GM12878 (cell line): ENCODE measurements at regions not wholly inside any gene's neighbourhood (a gene's known extent, or its start where the extent isn't known, plus 50 kb on each side); places are given as distances from the start of the nearest gene placed in this dataset.

ENCODE experiments used
- ATAC-seq: fragments of 200-7000 bp; cut with Tn5 transposase; 3 replicates; pipeline ENCODE4 v1.9.1; 2020; ENCODE audit warnings: mild to moderate bottlenecking, moderate library complexity
- BruUV-seq: library from RNA; stranded (reverse); fragments of 400-500 nt; replicated peaks from 2 replicates; lab custom pipeline; 2021; lab: Mats Ljungman, UMichigan
- CTCF ChIA-PET: fragments of 300-600 bp; sonication (Branson Sonifier 250); formaldehyde crosslinking; extraction: SDS; loops from one replicate; lab custom pipeline; 2021; ENCODE audit warnings: inconsistent platforms; lab: Yijun Ruan, JAX
- POLR2A ChIA-PET: fragments of 350-600 bp; formaldehyde crosslinking; extraction: SDS; loops from one replicate; lab custom pipeline; 2021; ENCODE audit warnings: inconsistent platforms; lab: Charles Lee
- RAD21 ChIA-PET: fragments of 300-600 bp; sonication (Branson Sonifier 250); formaldehyde crosslinking; loops from one replicate; lab custom pipeline; 2023; ENCODE audit warnings: antibody characterized with exemption; ENCODE audit not compliant: unreplicated experiment; lab: Charles Lee
- SMC1A ChIA-PET: fragments of 300-600 bp; sonication (Branson Sonifier 250); formaldehyde crosslinking; loops from one replicate; lab custom pipeline; 2023; ENCODE audit not compliant: unreplicated experiment, uncharacterized antibody; lab: Charles Lee
- DNase-seq: peaks from one replicate; pipeline ENCODE4 v3.0.0-alpha.2; 2011; ENCODE audit warnings: low read depth, low spot score
- FAIRE-seq: peaks from 3 replicates; lab custom pipeline; 2011; peaks lifted over from hg19 to GRCh38; lab: Jason Lieb, UNC
- H2AFZ ChIP-seq: 2 replicates; pipeline ENCODE4 v1.6.0; 2011; ENCODE audit warnings: low read depth, low read length, control low read depth; ENCODE audit not compliant: control insufficient read depth
- H3K27ac ChIP-seq: 2 replicates; pipeline ENCODE4 v1.5.1; 2011; ENCODE audit warnings: control low read depth; ENCODE audit not compliant: control insufficient read depth, insufficient read depth
- H3K27me3 ChIP-seq, 2 experiments: replicated peaks in 1 of 2; 2 replicates each; pipeline versions ENCODE4 v1.6.0 to v1.6.1; 2011; ENCODE audit warnings: low read length in 1 of 2; ENCODE audit not compliant: control insufficient read depth in 2 of 2, insufficient read depth in 2 of 2
- H3K36me3 ChIP-seq, 2 experiments: 2 replicates each; pipeline ENCODE4 v1.5.1; 2011; ENCODE audit warnings: low read length in 1 of 2; ENCODE audit not compliant: control insufficient read depth in 2 of 2, insufficient read depth in 2 of 2
- H3K4me1 ChIP-seq: 2 replicates; pipeline ENCODE4 v1.6.1; 2011; ENCODE audit warnings: mild to moderate bottlenecking, low read length, moderate library complexity, mixed read lengths; ENCODE audit not compliant: control insufficient read depth, insufficient read depth
- H3K4me2 ChIP-seq: 2 replicates; pipeline ENCODE4 v1.6.0; 2011; ENCODE audit warnings: control low read depth; ENCODE audit not compliant: control insufficient read depth, insufficient read depth
- H3K4me3 ChIP-seq: fragments of 200-600 bp; sonication (generic); 2 replicates; pipeline ENCODE4 v1.5.1; 2016
- H3K79me2 ChIP-seq: 2 replicates; pipeline ENCODE4 v1.6.0; 2011; ENCODE audit warnings: low read length; ENCODE audit not compliant: control insufficient read depth, insufficient read depth
- H3K9ac ChIP-seq: 2 replicates; pipeline ENCODE4 v1.8.0; 2011; ENCODE audit warnings: low read length, control low read depth, mixed read lengths; ENCODE audit not compliant: control insufficient read depth, insufficient read depth
- H3K9me3 ChIP-seq: replicated peaks from 3 replicates; pipeline ENCODE4 v1.5.1; 2011; ENCODE audit warnings: mild to moderate bottlenecking, low read length; ENCODE audit not compliant: control insufficient read depth, insufficient read depth
- H4K20me1 ChIP-seq: 2 replicates; pipeline ENCODE4 v1.6.0; 2011; ENCODE audit not compliant: control insufficient read depth, insufficient read depth
- ATF7 ChIP-seq: fragments of 450-650 bp; IDR thresholded peaks from 2 replicates; pipeline ENCODE4 v1.6.1; 2016; ENCODE audit warnings: low read depth, mild to moderate bottlenecking
- CBFB ChIP-seq: IDR thresholded peaks from 2 replicates; pipeline ENCODE4 v1.6.1; 2016; ENCODE audit warnings: antibody characterized with exemption, low read depth
- EGR1 ChIP-seq, 2 experiments: IDR thresholded peaks; 1 replicate in 1 of 2; 2 replicates in 1 of 2; pipeline ENCODE4 v1.6.1; 2011 to 2012; ENCODE audit warnings: low read depth in 2 of 2, low read length in 2 of 2, borderline replicate concordance in 1 of 2, mild to moderate bottlenecking in 1 of 2, moderate library complexity in 1 of 2
- FOXM1 ChIP-seq: IDR thresholded peaks from 2 replicates; pipeline ENCODE4 v1.6.1; 2012; ENCODE audit warnings: low read depth, mild to moderate bottlenecking, inconsistent platforms, low read length, moderate library complexity
- KLF5 ChIP-seq: fragments of 450-650 bp; IDR thresholded peaks from 2 replicates; pipeline ENCODE4 v1.6.1; 2014; ENCODE audit warnings: mild to moderate bottlenecking; ENCODE audit not compliant: partially characterized antibody
- MTA3 ChIP-seq: IDR thresholded peaks from 2 replicates; pipeline ENCODE4 v1.6.1; 2012; ENCODE audit warnings: low read length, inconsistent platforms, borderline replicate concordance
- RAD21 ChIP-seq: IDR thresholded peaks from 2 replicates; pipeline ENCODE4 v1.6.1; 2011; ENCODE audit warnings: mild to moderate bottlenecking, low read depth, low read length, moderate library complexity; ENCODE audit not compliant: insufficient read depth
- RCOR1 ChIP-seq: conservative IDR thresholded peaks from 2 replicates; pipeline ENCODE4 v1.6.1; 2012; ENCODE audit warnings: low read depth, low read length, improper control_type of control experiment
- STAT1 ChIP-seq: fragments of 450-650 bp; conservative IDR thresholded peaks from 2 replicates; pipeline ENCODE4 v1.6.1; 2014; ENCODE audit warnings: antibody characterized with exemption, mild to moderate bottlenecking
- SUPT20H ChIP-seq: IDR thresholded peaks from 2 replicates; pipeline ENCODE4 v1.6.1; 2011; ENCODE audit warnings: low read depth, mild to moderate bottlenecking, low read length, moderate library complexity, borderline replicate concordance; ENCODE audit not compliant: control insufficient read depth
- ZNF24 ChIP-seq: fragments of 450-650 bp; IDR thresholded peaks from 2 replicates; pipeline ENCODE4 v1.6.1; 2017; ENCODE audit warnings: antibody characterized with exemption, mild to moderate bottlenecking
- WGBS: methylation state at CpG from one replicate; pipeline ENCODE4 v1.1.6; 2016; ENCODE audit warnings: low lambda C conversion rate; ENCODE audit not compliant: insufficient replicate concordance, insufficient coverage; ENCODE audit errors: missing lambda C conversion rate; 5-methylcytosine and 5-hydroxymethylcytosine counted together
- in situ Hi-C: fragments of 300-500 bp; cut with MboI; formaldehyde crosslinking; loops from 9 replicates; pipeline ENCODE4 v1.14.3; 2018; ENCODE audit warnings: mixed read lengths
- intact Hi-C: fragments of 100-400 bp; cut with micrococcal nuclease; formaldehyde crosslinking; loops from one replicate; pipeline ENCODE4 v1.14.2; 2022; ENCODE audit not compliant: unreplicated experiment
- TF ChIP-seq, protein P1 (sequence below): fragments of 450-650 bp; IDR thresholded peaks from 2 replicates; pipeline ENCODE4 v1.6.1; 2016; ENCODE audit warnings: mild to moderate bottlenecking, moderate library complexity, borderline replicate concordance
- TF ChIP-seq, protein P2 (sequence below), 3 experiments: IDR thresholded peaks in 2 of 3; conservative IDR thresholded peaks in 1 of 3; 2 replicates each; pipeline ENCODE4 v1.5.1; 2011; ENCODE audit warnings: low read depth in 3 of 3, low read length in 3 of 3, mild to moderate bottlenecking in 3 of 3, control low read depth in 2 of 3, moderate library complexity in 2 of 3, inconsistent platforms in 1 of 3, mixed read lengths in 1 of 3; ENCODE audit not compliant: control insufficient read depth in 2 of 3, insufficient read depth in 1 of 3; ENCODE audit errors: extremely low read depth in 1 of 3
- TF ChIP-seq, protein P3 (sequence below): fragments of 450-650 bp; conservative IDR thresholded peaks from 2 replicates; pipeline ENCODE4 v1.6.1; 2017; ENCODE audit warnings: mild to moderate bottlenecking, moderate library complexity
- TF ChIP-seq, protein P4 (sequence below): fragments of 450-650 bp; IDR thresholded peaks from 2 replicates; pipeline ENCODE4 v1.6.1; 2017; ENCODE audit warnings: mild to moderate bottlenecking

DNA sequence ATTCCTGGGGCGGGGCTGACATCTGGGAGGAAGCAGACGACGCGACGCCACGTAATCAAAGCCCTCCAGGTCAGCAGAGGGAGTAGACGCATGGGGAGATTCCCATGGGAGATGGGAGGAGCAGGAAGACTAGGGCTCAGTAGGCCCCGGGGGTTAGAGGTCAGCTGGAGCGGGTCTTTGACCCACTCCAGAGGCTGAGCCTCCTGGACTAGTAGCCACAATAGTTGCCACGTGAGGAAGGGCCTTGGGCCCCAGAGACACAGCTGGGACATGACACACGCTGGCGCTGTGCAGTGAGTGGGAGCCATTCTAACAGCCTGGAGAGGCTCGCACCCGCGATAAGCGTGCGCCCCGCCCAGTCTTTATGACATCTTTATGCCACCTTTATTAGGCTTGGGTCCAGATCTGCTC lies 95.7 kb upstream of the AMZ2 start:
- no peak for DNase-seq
- in situ Hi-C loops, result loop anchor here (25.0 kb wide), 1 partner anchor 610 kb away; no protein-coding TSS in a partner anchor
- no TSS peak for BruUV-seq
- SMC1A ChIA-PET, result no interaction called here
- Histone ChIP-seq H3K9me3 (no peaks in the 10 kb centered on the region), H3K4me1 (no peaks in the 10 kb centered on the region), H3K79me2 (no peaks in the 10 kb centered on the region), H4K20me1 (no peaks in the 10 kb centered on the region), H3K27ac (no peak overlapping the region), H3K4me2 (no peak overlapping the region), H3K36me3 (no peaks in the 10 kb centered on the region), H2AFZ (no peak overlapping the region), H3K9ac (no peak overlapping the region), H3K27me3 (no peaks in the 10 kb centered on the region; a peak in 3 of 4 replicates), H3K4me3 (no peak overlapping the region)
- POLR2A ChIA-PET, result no interaction called here
- no peak for FAIRE-seq
- RAD21 ChIA-PET, result no interaction called here
- CTCF ChIA-PET, result no interaction called here
- intact Hi-C loops, result no loop called here
- 67% methylated on average over 18 of the region's 18 CpGs for WGBS
- no peak for ATAC-seq
- TF ChIP-seq STAT1 (no peak), ATF7 (no peak), FOXM1 (no peak), KLF5 (no peak), EGR1 (IDR thresholded peaks at IDR 0.05; ENCODE audit: borderline replicate concordance in 1 of 2, low read depth in 2 of 2, low read length in 2 of 2) (no peak), RAD21 (no peak), ZNF24 (no peak), SUPT20H (no peak), CBFB (no peak), MTA3 (no peak), RCOR1 (no peak)
- TF ChIP-seq, protein P1, sequence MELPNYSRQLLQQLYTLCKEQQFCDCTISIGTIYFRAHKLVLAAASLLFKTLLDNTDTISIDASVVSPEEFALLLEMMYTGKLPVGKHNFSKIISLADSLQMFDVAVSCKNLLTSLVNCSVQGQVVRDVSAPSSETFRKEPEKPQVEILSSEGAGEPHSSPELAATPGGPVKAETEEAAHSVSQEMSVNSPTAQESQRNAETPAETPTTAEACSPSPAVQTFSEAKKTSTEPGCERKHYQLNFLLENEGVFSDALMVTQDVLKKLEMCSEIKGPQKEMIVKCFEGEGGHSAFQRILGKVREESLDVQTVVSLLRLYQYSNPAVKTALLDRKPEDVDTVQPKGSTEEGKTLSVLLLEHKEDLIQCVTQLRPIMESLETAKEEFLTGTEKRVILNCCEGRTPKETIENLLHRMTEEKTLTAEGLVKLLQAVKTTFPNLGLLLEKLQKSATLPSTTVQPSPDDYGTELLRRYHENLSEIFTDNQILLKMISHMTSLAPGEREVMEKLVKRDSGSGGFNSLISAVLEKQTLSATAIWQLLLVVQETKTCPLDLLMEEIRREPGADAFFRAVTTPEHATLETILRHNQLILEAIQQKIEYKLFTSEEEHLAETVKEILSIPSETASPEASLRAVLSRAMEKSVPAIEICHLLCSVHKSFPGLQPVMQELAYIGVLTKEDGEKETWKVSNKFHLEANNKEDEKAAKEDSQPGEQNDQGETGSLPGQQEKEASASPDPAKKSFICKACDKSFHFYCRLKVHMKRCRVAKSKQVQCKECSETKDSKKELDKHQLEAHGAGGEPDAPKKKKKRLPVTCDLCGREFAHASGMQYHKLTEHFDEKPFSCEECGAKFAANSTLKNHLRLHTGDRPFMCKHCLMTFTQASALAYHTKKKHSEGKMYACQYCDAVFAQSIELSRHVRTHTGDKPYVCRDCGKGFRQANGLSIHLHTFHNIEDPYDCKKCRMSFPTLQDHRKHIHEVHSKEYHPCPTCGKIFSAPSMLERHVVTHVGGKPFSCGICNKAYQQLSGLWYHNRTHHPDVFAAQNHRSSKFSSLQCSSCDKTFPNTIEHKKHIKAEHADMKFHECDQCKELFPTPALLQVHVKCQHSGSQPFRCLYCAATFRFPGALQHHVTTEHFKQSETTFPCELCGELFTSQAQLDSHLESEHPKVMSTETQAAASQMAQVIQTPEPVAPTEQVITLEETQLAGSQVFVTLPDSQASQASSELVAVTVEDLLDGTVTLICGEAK, result no peak
- TF ChIP-seq, protein P2, sequence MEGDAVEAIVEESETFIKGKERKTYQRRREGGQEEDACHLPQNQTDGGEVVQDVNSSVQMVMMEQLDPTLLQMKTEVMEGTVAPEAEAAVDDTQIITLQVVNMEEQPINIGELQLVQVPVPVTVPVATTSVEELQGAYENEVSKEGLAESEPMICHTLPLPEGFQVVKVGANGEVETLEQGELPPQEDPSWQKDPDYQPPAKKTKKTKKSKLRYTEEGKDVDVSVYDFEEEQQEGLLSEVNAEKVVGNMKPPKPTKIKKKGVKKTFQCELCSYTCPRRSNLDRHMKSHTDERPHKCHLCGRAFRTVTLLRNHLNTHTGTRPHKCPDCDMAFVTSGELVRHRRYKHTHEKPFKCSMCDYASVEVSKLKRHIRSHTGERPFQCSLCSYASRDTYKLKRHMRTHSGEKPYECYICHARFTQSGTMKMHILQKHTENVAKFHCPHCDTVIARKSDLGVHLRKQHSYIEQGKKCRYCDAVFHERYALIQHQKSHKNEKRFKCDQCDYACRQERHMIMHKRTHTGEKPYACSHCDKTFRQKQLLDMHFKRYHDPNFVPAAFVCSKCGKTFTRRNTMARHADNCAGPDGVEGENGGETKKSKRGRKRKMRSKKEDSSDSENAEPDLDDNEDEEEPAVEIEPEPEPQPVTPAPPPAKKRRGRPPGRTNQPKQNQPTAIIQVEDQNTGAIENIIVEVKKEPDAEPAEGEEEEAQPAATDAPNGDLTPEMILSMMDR (IDR thresholded peaks at IDR 0.05 in 2 of 3, conservative IDR thresholded peaks at IDR 0.05 in 1 of 3; ENCODE audit: control insufficient read depth in 2 of 3, extremely low read depth in 1 of 3, insufficient read depth in 1 of 3, low read depth in 3 of 3, low read length in 3 of 3), result no peak
- TF ChIP-seq, protein P3, sequence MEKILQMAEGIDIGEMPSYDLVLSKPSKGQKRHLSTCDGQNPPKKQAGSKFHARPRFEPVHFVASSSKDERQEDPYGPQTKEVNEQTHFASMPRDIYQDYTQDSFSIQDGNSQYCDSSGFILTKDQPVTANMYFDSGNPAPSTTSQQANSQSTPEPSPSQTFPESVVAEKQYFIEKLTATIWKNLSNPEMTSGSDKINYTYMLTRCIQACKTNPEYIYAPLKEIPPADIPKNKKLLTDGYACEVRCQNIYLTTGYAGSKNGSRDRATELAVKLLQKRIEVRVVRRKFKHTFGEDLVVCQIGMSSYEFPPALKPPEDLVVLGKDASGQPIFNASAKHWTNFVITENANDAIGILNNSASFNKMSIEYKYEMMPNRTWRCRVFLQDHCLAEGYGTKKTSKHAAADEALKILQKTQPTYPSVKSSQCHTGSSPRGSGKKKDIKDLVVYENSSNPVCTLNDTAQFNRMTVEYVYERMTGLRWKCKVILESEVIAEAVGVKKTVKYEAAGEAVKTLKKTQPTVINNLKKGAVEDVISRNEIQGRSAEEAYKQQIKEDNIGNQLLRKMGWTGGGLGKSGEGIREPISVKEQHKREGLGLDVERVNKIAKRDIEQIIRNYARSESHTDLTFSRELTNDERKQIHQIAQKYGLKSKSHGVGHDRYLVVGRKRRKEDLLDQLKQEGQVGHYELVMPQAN, result no peak
- TF ChIP-seq, protein P4, sequence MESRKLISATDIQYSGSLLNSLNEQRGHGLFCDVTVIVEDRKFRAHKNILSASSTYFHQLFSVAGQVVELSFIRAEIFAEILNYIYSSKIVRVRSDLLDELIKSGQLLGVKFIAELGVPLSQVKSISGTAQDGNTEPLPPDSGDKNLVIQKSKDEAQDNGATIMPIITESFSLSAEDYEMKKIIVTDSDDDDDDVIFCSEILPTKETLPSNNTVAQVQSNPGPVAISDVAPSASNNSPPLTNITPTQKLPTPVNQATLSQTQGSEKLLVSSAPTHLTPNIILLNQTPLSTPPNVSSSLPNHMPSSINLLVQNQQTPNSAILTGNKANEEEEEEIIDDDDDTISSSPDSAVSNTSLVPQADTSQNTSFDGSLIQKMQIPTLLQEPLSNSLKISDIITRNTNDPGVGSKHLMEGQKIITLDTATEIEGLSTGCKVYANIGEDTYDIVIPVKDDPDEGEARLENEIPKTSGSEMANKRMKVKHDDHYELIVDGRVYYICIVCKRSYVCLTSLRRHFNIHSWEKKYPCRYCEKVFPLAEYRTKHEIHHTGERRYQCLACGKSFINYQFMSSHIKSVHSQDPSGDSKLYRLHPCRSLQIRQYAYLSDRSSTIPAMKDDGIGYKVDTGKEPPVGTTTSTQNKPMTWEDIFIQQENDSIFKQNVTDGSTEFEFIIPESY, result no peak
